CD4-positive, alpha-beta T cell treated with Interleukin-15 for 1 hour (primary cell): ENCODE measurements at regions not wholly inside any gene's neighbourhood (a gene's known extent, or its start where the extent isn't known, plus 50 kb on each side); places are given as distances from the start of the nearest gene placed in this dataset.
"Not testable (repeated sequence)": the region's sequence is repeated elsewhere in the genome, so short reads cannot be mapped to it uniquely, and the experiment has no call there.

Source experiments
- DNase-seq: peaks from one replicate; pipeline ENCODE4 v3.0.0-alpha.2; 2020

DNA sequence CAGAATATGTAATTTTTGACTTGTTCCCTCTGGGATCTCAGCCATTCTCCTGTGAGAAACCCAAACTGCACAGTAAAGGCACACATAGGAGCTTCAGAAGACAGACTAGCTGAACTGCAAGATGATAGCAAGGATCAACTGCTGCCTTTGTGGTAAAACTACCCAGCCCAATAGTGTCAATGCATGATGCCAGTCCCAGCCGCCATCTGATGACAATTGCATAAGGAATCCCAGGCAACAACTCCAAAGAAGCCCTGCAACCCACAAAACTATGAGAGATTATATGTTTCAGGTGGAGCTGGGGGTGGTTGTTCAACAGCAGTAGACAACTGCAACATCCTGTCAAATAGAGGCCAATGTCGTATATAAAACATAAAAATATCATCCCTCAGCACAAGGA lies 192.4 kb upstream of the ARPP21 start:
- DNase-seq = no peak

DNA sequence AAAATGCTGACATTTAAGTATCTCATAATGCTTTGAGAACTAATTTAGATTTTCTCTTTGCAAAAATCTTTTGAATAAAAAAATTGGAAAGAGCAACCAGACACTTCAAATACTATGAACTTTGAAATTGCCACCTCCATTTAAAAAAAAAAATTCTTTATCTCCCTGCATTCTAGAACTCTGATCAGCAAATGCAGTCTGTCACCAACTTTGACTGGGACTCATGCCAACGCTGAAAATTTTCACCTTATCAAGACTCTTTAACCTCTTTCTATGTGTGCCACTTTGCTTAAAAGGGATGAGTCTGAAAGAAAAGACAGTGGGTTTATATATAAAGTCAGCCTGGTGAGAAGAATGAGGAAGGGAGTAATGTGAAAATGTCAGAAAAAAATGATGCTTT lies 191.2 kb upstream of the ARPP21 start:
- DNase-seq = no peak

DNA sequence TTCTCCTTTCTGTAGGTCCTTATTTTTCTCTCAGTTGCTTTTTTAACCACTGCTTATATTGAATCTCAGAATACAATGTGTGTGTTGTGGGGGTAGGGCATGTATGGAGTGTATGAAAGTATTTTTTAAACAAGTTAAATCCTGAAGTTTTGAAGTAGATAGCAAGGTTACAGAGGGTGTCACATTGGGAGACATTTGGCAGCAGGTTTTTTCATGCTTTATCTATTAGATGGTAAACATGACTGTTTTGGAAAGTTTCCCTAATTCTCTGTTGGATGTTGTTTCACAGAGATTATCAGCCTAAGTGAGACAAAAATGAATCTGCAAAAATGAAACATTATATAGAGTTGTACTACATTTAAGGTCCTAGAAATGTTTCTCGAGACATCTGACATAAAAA lies 190.6 kb upstream of the ARPP21 start:
- no peak for DNase-seq

DNA sequence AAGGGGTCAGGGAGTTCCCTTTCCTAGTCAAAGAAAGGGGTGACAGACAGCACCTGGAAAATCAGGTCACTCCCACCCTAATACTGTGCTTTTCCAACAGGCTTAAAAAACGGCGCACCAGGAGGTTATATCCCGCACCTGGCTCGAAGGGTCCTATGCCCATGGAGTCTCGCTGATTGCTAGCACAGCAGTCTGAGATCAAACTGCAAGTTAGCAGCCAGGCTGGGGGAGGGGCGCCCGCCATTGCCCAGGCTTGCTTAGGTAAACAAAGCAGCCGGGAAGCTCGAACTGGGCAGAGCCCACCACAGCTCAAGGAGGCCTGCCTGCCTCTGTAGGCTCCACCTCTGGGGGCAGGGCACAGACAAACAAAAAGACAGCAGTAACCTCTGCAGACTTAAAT lies 184.5 kb upstream of the ARPP21 start:
- DNase-seq = not testable (repeated sequence)

DNA sequence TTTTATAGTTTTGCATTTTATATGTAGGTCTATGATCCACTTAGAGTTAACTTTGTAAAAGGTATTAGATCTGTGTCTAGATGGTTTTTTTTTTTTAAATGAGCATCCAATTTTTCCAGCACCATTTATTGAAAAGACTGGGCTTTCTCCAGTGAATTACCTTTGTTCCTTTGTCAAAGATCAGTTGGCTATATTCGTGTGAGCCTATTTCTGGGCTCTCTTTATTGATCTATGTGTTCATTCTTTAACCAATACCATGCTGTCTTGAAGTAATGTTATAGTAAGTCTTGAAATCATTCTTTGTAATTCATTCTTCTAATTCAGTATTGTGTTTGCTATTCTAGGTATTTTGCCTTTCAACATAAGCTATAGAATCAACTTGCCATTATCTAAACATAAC lies 165.4 kb upstream of the ARPP21 start:
- DNase-seq = no peak

DNA sequence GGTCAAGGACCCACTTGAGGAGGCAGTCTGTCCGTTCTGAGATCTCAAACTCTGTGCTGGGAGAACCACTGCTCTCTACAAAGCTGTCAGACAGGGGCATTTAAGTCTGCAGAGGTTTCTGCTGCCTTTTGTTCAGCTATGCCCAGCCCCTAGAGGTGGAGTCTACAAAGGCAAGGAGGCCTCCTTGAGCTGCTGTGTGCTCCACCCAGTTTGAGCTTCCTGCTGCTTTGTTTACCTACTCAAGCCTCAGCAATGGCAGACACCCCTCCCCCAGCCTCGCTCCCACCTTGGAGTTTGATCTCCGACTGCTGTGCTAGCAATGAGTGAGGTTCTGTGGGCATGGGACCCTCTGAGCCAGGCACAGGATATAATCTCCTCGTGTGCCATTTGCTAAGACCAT lies 156.8 kb upstream of the ARPP21 start:
- DNase-seq = not testable (repeated sequence)

DNA sequence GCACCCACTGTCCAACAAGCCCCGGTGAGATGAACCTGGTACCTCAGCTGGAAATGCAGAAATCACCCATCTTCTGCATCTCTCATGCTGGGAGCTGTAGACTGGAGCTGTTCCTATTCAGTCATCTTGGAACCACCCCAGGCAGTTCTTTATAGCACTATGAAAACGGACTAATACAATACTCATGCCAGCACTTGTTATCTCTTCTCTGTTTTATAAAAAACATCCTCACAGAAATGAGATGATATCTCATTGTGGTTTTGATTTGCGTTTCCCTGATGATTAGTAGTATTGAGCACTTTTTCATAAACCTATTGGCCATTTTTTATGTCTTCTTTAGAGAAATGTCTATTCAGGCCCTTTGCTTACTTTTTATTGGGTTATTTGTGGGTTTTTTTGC lies 156.2 kb upstream of the ARPP21 start:
- DNase-seq = no peak

DNA sequence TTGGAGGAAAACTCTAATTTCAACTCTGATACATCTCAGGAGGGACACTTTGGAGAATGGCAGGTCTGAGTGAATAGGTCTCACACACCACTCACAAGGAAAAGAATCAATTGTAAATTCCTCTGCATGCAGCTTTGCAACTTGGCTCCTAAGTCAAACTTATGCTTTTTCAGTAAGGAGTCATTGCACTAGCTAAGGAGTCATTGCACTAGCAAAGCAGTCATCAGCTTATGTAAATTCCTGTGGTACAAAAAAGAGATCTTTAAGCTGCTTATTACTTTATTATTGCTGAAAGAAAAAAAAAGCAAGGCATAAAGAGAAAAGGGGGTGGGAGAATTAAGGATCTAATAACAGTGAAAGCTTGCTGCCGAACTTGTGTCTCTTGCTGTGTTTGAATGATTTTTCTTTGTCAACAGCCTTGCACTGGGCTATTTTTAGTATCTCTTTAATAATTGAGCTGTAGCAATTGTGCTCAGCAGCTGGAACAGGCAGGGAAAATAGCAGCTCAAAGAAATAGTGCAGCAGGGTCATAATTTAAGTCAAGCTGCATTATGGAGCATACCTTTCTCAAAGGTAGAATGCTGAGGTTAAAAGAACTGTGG lies 154.3 kb upstream of the ARPP21 start:
- DNase-seq = no peak

DNA sequence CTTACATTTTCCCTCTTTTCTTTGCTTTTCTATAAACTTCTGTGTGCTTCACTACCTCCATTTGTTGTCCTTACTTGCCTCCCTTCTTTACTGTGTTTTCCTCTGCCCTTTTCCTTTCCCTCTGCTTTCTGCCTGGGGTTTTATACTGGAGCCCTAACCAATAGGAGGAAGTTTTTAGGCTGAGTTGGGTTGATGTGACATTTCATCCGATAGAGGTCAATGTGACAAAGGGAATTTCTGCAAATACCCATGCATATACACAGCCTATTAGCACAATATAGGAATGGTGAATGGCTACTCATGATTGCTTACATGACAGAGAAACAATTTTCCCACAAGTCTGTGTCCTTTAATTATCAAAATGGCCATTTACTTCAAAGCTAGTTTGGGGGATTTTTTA lies 153.0 kb upstream of the ARPP21 start:
- no peak for DNase-seq

DNA sequence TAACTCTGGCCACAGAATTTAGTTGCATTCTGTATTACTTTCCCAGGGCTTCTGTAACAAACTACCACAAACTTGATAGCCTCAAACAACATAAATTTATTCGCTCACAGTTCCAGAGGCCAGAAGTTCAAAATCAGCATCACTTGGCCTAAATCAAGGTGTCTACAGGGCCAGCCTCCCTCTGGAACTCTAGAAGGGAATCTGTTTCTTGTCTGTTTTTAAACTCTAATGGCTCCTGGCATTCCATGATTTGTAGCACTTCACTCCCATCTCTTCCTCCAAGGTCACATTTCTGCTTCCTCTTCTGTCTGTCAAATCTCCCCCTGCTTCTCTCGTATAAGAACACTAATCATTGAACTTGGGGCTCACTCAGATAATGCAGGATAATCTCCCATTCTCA lies 151.9 kb upstream of the ARPP21 start:
- DNase-seq = no peak

DNA sequence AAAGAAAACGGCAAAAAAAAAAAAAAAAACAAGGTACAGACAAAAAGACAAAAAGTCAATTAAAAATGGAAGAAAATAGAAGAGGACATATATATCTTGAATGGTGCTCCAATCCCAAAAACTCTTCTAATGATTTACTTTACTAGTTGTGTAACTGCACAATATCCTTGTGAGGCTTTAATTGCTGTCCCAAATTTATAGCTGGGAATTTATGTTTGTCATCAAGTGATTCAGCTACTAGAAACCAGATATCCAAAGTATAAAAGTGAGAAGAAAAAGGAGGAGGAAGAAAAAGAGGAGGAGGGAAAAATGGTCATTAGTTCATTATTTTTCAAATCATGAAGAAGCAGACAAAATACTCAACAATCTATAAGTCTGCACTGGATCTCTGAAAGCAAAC lies 150.8 kb upstream of the ARPP21 start:
- no peak for DNase-seq

DNA sequence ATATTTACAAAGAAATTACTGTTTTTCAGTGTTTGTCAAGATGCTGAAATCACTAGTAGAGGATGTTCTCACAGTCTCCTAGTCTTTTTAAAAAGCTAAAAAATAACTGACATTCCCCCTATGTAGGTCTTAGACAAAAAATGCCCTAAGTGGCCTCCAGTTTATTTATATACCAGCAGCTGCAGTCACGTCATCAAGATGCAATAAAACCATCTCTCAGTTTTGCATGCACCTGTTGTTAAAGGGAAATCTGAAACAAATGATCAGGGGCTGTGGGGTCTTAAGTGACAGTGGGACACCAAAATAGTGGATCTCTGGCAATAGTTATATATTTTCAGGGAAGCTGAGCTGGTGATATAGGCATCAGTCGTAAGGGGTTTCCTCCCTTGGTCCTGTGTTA lies 146.5 kb upstream of the ARPP21 start:
- DNase-seq = no peak

DNA sequence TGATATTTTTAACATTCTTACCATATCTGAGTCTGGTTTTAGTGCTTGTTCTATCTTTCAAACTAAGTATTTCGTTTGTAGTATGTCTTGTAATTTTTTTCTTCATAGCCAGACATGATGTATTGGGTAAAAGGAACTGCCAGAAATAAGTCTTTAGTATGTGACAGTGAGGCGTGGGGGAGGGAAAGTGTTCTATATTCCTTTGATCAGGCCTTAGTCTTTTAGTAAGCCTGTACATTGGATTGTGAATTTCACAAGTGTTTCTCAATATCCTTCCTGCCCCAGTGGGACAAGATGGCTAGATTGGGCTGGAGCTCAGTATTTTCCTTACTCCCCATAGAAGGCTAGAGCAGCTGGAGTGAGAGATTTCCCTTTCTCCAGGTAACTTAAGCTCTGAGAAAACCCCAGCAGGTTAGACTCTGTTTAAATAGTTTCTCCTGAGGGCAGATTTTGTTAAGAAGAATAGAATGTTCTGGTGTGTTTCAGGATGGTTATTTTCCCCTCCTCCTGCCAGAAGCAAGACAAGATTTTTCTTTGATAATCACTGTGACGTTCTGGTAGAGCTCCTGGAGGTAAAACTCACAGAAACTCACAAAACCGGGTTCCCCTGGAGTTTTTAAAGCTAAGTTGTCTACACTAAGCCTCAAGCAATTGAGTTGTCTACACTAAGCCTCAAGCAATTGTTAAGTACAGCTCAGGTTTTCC lies 140.7 kb upstream of the ARPP21 start:
- no peak for DNase-seq

DNA sequence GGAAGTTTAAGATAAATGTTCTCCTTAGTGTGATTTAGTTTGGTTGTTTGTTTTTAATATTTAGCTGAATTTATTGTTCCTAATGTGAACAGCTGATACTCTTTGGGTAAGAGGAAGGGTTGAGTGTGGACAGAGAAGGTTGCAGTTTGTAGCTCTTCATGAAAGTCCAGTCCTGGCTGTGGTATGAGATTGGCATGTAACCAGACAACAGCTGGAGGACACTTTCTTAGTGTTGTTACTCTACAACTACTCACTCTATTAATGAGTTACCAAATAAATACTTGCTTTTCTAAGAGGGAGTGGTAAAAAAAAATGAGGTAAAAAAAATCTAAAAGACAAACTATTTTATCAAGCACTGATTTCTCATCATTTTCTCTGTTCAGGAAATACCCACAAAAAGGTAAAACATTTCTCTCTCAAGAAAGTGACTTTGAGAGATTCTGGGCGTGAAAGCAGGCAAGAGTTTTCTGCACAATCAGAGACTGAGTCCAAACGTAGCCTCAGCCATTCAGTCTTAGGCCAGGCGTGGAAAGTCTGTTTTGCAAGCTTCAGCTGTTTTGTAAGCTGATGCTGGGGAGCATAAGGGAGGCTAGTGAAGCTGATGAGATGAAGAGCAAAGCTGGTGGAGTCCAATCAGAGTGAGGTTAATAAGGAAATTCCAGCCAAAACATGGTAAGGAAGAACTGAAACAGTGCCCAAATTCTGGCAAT lies 138.5 kb upstream of the ARPP21 start:
- no peak for DNase-seq

DNA sequence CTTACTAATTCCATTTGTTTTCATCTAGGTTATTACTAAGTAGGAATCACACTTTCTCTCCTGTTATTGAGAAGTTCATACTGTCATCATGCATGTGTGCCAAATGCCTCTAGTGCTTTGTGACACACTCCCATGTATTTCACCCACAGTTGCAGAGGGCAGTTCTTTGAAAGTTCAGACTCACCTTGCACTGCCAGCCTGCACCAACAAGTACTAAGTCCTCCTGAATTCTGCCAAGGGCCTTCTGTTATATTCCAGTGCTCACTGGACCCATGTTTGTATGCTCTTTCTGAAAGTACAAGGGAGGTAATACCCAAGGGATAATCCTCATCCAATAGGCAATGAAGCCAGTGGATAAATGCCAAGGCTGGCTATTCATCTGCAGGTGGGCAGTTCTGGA lies 136.6 kb upstream of the ARPP21 start:
- DNase-seq = no peak

DNA sequence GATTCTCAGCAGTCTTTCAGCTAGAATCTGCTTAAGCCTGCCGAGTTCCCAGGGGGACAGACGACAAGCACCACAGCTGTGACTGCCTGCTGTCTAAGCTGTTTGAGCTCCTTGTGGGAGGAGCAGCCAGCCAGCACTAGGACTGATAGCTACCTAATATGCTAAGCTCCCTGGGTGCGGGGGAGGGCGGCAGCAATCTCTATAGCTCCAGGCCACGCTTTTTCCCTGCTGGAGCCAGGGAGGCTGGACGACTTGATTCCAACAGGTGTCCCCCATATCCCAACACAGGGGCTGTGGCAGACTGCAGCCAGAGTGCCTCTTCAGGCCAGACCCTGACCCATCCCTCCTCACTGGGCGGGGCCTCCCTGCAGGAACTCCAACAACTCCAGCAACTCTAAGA lies 134.1 kb upstream of the ARPP21 start:
- DNase-seq = no peak

DNA sequence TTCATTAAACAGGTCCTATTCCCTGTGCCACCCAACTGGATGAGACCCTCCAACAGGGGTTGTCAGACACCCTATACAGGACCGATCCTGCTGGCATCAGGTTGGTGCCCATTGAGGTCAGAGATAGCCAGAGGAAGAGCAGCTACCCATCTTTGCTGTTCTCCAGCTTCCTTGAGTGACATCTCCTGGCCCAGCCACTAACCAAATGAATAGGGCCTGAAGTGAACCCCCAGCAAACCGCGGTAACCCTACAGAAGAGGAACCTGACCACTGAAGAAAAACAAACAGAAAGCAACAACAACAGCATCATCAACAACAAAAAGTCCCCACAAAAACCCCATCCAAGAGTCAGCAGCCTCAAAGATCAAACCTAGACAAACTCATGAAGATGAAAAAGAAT lies 133.6 kb upstream of the ARPP21 start:
- no peak for DNase-seq

DNA sequence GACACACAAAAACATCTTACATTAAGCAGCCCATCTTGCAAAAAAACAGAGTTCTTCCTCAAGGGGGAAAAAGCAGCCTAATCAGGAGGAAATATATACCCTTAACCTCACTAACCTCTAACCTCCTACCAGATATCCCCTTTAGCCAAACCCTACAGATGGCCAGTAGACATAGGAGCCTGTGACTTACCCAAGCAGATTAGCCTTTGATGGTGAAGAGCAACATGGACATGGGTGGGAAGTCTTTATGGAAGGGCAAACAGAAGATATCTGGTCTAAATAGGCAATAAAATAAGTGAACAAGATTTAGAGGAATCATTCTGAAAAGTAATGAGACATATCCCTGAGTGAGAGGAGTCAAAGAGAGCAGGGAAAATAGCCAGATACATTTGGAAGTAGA lies 119.4 kb upstream of the ARPP21 start:
- no peak for DNase-seq

DNA sequence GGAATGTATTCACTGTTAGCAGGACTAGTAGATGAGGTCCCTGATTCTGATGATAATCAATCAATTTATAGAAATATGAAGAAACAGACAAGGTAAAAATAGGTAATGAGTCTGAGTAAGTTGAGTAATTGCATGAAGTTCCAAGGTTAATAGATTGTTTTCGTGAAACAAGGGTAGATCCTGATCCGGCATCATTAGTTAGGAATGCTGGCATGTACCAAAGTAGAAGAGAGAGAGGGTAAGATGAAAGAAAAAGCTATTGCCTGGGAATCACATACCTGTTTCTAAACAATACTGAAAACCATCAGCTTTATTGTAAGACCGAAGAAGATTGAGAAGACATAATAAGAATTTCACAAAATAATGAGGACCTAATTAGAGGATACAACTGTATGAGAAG lies 118.1 kb upstream of the ARPP21 start:
- no peak for DNase-seq

DNA sequence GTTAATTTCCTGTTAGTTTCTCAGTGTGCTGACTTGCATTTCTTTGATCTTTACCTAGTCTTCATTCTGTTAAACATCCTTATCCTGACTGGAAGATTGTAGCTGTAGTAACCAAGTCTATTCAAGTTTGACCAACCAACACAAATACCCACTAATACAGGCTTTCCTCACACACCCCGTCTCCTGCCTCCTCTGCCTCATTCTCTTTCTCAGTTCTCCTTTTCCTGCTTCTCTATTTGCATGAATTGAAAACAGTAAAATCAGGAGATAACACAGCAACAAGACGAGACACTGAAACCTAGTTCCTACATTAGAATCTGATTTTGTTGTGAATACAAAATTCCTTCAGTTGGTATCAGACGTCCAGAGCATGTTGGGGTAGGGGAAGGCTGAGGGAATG lies 116.9 kb upstream of the ARPP21 start:
- DNase-seq = no peak

DNA sequence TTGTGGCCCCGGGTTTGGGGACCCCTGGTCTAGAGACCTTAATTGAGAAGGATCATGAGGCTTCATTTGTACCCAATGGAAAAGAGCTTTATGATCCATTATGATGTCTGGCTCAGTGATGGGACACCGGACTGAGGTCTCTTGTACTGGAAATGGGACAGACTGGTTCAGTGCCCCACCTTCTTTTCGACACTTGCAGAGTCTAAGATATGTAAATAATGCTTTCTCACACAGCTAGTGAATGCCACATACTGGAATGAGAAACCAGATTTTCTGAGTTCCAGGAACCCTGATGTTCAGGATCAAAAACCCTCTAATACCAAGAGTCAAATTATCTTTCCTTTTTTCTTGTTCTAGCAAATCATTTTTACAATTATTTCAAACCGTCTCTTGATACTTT lies 116.3 kb upstream of the ARPP21 start:
- DNase-seq = no peak

DNA sequence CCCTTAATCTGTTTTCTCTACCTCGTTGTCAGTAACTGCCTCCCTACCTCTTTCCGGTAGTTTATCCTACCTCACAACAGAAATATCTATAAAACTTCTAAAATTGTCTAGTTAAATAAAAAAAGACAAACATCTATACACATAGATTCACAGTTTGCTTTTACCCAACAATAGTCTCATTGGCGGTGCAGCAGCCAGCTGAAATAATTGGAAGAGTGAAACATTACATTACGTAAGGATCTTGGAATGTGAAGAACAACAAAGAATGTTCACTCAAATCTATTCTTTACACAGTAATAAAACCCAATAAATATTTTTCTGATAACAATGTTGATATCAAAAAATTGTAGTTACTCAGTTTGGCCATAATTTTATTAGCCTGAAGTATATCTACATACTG lies 115.5 kb upstream of the ARPP21 start:
- no peak for DNase-seq

DNA sequence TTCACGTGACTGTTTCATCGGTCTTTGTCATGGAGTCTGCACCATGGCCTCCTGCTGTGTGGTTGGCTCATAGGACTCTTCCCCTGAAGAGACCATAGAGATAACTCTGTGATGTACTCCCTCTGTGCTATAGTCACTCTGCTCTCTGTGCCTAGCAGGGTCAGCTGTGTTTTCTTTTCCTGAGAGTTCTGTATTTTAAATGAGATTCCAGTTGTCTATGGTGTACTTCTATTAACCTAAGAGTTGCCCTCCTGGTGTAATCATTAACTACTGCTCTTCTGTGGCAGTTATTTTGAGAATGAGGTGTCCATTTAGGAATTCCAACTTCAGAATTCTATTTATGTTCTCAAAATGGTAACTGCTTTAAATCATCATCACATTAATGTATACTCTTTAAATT lies 114.5 kb upstream of the ARPP21 start:
- DNase-seq = no peak

DNA sequence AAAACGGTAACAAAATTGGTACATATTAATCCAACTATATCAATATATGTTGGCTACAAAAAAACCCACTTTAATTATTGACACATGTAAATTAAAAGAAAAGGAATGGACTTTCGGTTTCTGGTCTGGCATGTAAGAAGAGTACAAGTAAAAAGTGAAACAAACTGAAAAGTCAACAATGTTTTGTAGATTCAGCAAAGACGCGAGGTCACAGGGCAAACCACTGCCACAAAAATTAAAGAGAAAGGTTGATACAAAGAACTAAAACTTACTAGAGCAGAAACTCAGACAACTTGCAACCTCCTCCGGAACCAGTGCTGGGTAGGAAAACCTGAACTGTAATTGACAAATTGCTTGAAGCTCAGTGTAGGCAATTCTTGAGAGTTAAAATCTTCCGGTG lies 110.6 kb upstream of the ARPP21 start:
- DNase-seq = no peak

DNA sequence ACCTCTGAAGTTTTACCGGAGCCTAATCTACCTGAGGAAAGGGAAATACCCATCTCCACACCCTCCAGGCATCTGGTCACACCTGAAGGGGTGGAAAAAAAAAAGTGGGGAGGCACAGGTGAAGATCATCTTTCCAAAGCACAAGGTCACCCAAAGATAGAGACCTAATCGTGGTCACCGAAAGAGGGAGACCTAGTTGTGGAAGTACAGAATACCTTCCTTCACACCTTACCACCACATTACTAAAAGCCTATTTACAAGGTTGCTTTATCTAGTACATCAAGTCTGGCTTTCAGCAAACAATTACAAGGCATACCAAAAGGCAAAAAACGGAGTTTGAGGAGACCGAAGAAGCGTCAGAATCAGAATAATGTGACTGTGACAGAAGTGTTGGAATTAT lies 110.0 kb upstream of the ARPP21 start:
- DNase-seq = no peak
